NCI-H69 (cell line): ENCODE measurements at regions not wholly inside any gene's neighbourhood (a gene's known extent, or its start where the extent isn't known, plus 50 kb on each side); places are given as distances from the start of the nearest gene placed in this dataset.

Source experiments
- DNase-seq: peaks from one replicate; lab custom pipeline; 2025; lab: John Stamatoyannopoulos, UW

DNA sequence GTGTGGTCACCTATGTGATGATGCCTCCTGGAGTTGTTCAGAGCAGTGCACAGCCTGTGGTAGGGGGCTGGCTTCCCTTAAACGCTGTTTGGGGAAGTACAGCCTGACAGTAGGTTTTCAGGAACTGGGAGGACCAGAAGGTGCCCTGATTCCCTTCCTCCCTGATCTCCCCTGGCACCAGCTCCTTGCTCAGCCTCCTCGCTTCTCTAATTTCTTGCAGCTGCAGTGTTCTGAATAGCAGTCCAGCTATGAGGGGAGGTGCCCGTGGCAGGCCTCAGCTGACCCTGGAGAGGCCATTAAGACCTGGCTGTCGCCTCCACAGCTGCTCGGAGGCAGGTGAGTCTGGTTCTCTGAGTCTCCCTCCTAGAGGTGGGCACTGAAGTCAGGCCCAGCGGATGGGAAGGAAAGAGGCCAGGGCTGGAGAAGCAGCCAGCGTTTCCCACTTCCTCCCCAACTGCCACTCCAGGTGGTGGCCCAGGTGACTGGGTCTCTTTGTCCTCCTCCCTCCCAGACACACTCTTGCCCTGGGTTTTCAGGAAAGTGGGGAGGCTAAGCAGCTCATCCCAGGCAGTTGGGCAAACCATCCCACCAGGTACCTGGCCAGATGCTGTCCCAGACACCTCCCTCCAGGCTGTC lies 52.0 kb upstream of the RPL11 start:
- DNase-seq, result peak; percentile 40

DNA sequence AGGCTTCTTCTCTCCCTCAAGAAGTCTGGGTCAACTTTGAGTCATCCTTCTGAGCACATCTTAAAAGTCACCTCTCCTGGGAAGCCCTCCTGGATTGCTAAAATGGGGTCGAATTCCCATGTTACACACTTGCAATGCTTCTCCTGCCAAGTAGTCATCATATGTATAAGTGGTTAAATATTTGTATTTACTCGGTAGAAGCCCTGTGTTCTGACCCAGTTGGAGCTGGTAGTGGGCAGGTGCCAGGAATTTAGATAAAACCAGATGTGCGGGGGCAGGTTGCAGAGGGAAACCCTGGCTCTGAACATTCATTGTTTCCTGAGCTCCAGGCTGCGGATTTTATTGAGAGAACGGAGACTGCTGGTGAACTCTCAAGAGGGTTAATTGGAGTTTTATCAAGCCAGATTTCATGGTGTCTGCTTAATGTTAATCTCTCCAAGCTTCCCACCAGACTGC lies 52.8 kb upstream of the RPL11 start:
- DNase-seq, result peak; percentile 38

DNA sequence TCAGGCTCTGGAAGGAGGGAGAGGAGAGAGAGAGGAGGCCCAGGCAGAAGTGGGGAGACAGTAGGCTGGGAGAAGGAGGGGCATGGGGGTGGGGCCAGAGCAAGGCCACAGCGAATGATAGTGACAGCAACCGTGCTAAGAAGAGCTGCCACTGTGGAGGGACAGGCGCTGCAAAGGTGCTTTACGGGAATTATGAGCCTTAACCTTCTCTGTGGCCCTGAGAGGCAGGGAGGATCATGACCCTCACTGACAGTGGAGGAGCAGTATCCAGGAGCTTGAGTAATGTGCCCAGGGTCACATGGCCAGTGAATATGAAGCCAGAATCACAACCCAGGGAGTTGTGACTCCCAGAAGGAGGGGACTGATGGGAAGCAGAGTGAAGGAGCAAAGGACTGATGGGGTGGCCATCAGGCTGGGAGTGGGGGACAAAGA lies 53.4 kb upstream of the RPL11 start:
- no peak for DNase-seq

DNA sequence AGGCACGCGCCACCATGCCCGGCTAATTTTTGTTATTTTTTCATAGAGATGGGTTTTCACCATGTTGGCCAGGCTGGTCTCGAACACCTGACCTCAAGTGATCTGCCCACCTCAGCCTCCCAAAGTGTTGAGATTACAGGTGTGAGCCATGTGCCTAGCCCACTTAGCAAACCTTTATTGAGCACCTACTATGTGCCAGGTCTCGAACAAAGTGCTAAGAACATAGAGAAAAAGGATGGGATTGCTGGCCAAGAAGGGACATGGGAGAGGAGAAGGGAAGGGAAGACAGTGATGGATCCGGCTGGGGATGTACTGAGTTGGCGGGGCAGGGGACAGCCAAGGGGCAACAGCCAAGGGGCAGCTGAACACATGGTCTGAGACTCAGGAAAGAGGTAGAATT lies 55.6 kb upstream of the RPL11 start:
- DNase-seq, result no peak

DNA sequence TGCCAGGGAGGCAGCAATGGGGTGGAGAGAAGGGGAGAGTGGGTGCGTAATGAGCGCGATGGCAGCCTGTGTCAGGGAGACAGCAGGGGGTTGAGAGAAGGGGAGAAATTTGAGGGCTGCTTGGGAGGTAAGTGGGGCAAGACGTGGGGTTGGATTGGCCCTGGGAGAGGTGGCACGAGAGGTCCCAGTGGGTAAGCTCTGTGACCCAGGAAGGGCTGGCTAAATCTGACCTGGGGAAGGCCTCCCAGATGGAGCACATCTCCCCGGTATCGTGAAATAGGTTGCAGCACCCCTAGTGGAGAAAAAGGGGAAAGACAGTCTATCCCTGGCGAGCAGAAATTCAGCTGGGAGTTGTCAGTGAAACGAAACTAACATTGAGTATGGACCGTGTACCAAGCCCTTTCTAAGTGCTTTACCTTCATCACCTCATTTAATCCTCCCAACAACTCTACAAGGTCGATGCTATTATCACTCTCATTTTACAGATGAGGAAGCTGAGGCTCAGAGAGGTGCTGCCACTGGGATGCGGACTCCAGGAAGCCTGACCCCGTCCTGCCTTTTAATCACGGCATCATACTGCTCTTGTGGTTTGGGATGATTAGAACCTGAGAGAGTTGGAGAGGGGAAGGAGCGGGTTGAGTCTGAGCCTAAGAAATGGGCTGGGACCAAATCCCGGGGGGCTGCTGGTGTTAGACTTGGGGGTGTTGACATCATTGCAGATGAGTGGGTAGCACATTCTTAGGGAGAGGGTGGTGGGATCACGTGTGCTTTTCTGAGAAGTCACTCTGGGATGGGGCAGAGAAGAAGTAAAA lies 56.6 kb upstream of the RPL11 start:
- DNase-seq, result peak; percentile 67

DNA sequence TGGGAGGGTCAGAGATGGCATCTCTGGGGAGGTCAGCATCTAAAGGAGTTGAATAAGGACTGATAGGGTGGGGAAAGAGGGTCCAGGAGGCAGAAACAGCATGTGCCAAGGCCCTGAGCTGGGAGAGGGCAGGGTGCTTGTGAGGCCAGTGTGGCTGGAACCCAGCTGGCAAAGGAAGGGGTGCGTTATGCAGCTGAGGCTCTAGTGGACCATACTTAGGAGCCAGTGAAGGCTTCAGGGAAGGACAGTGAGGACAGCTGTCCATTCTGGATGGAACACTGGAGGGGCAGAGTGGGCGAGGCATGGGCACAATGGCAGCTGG lies 57.1 kb upstream of the RPL11 start:
- DNase-seq, result no peak

DNA sequence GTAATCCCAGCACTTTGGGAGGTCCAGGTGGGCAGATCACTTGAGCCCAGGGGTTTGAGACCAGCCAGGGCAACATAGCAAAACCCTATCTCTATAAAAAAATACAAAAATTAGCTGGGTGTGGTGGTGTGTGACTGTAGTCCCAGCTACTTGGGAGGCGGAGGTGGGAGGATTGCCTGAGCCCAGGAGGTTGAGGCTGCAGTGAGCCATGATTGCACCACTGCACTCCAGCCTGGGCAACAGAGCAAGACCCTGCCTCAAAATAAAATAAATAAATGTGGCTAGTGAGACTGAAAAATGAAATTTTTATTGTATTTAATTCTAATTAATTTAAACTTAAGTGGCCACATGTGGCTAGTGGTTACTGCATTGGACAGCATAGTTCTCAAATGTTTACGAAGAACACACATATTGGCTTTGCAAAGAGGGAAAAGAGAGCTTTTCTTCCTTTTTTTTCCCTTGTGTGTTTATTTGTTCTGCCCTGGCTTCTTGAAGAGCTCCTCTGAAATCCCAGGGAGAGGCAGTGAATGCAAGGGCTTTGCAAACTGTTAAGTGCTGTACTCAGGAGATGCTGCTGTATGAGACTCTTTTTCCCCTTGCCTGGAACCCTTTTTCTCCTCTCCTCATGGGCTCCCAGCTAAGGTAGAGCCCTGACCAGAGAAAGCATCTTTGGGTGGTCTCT lies 59.0 kb upstream of the RPL11 start:
- no peak for DNase-seq

DNA sequence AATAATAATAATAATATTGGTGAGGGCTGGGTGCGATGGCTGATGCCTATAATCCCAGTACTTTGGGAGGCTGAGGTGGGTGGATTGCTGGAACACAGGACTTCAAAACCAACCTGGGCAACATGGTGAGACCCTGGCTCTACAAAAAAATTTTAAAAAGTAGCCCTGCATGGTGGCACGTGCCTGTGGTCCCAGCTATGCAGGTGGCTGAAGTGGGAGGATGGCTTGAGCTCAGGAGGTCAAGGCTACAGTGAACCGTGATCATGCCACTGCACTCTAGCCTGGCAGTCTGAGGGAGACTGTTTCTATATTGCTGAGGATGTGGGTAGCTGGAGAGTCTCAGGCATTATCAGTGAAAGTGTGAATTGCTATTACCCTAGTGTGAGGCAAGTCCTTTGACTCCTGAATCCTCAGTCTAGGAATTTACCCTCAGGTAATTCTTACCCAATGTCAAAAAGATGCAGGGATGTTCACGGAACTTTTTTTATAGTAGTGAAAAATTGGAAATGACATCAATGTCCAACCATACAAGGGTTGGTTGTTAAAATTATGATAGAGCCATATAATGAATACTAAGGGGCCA lies 61.8 kb upstream of the RPL11 start:
- DNase-seq, result no peak

DNA sequence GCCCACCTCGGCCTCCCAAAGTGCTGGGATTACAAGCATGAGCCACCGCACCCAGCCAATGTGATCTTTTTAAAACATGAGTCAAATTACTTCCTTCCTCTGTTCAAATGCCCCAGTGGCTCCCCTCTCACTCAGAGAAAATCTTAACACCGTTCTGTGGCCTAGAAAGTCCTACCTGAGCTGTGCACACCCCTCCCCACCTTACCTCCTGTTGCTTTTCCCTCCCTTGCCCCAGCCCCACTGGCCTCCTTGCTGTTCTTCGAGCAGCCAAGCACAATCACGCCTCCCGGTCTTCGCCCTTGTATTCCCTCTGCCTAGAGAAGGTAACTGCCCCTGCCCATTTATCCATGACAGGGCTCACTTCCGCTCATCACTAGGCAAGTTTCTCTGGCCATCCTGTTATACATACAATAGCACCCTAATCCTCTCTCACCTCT lies 62.6 kb upstream of the RPL11 start:
- no peak for DNase-seq

DNA sequence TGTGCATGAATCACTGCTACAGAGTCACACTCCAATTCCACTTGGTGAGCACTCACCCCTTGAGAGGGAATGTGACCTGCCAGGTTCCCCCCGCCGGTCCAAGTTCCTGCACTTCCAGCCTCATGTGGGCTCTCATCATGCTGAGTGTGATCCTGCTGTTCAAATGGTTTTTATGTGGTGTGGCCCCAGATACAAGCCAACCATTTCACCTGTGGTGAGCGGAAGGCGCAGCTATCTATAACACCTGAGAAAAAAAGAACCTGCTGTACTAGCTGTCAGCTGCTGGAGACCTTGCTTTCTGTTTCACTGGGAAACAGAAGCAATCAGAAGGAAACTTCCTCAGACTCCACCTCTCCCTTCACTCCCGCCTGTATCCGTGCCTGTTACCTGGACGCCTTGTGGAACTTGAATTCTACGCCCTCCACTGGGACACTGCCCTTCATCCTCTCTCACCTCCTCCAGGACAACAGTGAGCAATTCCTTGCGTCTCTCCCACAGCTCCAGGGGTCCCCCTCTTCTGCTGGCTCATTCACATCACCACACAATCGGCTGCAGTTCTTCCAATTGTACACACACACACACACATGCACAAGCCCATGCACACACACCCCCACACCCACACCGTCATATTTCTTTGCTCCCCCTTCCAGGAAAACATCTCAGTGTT lies 64.4 kb upstream of the RPL11 start:
- no peak for DNase-seq

DNA sequence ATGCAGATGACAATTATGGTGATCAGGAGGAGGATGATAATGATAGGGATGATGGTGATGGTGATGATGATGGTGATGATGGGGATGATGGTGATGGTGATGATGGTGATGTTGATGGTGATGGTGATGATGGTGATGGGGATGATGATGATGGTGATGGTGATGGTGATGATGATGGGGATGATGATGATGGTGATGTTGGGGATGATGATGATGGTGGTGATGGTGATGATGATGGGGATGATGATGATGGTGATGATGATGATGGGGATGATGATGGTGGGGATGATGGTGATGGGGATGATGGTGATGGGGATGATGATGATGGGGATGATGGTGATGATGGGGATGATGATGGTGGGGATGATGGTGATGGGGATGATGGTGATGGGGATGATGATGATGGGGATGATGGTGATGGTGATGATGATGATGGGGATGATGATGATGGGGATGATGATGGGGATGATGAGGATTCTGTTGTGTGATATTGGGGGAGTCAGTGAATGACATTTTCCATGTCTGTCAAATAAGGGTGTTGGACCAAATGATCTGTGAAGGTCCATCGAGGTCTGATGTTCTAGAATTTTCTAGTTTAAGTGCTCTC lies 65.6 kb upstream of the RPL11 start:
- DNase-seq, result no peak

DNA sequence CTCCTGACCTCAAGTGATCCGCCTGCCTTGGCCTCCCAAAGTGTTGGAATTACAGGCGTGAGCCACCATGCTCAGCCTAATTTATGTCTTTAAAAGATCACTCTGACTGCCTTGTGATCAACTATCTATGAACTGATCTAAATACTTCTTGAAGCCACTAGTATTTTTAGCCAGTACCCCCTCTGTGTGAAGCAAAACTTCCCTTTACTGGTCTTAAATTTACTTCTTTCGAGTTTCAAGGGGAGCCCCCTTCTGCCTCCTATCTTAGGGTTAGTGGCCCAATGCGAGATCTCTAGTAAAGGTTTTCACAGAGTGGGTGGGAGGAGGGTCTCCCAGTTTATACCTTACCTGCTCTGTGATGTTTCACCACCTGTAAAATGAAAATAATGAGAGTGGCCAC lies 66.1 kb upstream of the RPL11 start:
- DNase-seq, result no peak

DNA sequence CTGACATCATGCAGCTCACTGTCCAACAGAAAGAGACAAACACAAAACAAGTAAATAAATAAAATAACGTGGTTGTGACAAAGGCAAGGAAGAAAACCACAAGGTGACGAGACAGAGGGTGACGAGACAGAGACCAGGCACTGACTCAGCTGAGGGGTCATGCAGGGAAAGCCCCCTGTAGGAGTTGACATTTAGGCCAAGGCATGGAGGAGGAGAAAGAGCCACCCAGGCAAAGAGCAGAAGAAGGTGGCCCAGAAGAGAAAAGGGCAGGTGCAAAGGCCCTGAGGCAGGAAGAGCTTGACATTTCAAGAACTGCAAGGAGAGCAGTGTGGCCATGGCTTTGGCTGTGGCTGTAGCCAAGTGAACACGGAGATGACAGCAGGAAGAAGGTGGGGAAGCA lies 65.1 kb upstream of the ID3 start:
- DNase-seq, result no peak

DNA sequence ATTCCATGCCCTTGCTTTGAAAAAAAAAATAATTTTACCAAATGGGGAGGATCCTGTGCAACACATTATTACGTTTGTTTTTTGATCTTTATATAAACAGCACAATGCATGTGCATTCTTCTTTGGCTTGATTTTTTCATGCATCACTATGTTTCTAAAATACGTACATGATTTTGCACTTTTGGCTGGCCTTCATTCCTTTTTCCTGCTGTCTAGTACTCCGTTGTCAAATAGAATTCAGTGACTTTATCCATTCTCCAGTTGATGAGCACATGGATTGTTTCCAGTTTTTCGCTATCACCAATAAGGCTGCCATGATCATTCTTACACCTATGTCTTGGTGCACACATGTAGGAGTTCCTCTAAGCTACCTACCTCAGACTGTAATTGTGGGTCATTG lies 63.0 kb upstream of the ID3 start:
- DNase-seq, result no peak

DNA sequence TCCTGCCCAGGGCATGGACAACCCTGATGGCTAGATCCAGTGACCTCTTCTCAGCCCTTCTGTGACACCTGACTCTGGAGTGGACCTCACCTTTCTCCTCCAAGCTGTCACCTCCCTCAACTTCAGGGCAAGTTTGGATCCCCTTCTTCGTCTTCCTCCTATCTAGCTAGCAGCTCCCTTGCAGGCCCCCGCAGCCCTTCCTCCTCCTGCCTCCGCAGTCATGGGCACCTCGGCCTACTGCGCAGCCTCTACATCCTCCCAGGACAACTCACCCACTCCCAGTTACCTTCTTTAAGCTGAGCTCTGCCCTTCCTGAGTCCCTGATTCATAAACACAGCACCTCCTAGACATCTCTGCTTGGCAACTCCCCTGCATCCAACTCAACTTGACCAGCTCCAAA lies 61.3 kb upstream of the ID3 start:
- DNase-seq, result no peak

DNA sequence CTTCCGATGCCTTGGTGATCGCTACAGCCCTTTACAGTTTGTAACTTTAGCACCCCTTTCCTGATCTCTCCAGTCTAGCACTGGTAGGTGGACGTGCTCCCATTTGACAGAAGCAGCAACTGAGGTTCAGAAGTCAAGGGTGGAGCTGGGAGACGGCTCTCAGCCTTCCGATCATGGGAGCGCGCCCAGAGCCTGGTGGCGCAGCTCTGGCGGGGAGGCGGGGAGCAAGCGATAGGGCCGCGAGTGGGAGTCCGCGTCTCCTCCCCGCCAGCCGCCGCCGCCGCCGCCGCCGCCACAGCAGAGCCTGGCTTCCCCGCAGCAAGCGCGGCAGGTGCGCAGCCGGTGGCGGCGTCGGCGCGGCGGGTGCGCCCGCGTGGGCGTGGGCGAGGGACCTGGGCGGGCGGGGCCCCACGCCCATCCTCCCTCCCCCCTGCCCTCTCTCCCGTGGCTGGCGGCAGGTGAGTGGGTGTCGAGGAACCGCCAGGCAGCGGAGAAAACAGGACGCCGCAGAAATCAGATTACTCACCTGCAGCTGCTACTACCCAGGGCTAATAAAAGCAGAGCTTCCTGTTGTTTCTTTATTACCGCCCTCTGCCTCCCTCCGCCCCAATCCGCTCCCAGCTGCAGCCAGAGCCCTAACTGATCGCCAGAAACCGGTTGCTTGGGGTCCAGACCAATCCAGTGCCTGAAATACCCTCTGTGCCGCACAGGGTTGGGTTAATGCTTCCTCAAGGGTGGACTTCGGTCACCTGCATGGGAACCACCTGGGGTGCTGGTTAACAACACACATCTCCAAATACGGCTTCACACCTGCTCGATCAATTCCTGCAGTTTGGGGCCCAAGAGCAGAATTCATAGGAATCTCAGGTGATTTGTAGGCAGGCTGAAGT lies 60.2 kb upstream of the ID3 start:
- peak; percentile 89 for DNase-seq

DNA sequence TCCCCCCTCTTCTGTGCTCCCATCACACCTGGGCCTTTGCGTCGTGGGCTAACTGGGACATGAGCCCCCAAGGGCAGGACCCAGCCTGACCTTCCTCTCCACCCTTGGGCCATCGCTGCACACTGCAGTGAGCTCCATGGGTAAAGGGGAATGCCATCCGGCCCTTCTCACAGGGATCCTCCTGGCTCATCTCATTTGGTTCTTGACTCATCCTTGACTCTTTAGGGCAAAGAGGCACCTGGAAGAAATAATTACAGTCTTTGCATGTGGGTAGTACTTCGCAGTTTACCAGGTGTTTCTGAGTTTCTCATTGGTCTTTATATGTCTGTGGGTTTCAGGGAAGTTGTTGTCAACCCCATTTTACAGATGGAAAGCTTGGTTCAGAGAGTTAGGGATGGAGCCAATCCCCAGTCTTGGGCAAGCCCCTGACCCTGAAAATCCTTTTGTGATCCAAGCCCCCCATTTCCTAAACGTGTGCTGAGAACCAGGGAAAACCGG lies 59.3 kb upstream of the ID3 start:
- DNase-seq, result no peak

DNA sequence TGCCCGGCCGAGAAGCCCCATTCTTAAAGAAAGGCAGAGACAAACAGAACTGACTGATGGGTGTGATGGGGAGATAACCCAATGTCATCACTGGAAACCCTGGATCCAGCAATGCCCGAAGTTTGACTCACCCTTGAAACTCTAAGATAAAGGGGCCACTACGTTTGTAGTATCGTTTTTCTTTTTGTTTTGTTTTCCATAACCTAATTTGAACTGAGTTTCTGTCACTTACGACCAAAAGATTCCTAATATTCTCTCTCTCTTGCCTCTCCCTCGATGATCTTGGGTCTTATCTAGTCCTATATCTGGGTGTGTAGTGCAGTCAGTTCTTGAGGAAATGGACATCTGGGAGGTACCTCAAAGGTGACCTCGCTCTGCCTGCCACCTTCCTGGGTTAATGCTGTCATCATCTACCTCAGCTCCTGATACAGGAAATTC lies 57.8 kb upstream of the ID3 start:
- no peak for DNase-seq

DNA sequence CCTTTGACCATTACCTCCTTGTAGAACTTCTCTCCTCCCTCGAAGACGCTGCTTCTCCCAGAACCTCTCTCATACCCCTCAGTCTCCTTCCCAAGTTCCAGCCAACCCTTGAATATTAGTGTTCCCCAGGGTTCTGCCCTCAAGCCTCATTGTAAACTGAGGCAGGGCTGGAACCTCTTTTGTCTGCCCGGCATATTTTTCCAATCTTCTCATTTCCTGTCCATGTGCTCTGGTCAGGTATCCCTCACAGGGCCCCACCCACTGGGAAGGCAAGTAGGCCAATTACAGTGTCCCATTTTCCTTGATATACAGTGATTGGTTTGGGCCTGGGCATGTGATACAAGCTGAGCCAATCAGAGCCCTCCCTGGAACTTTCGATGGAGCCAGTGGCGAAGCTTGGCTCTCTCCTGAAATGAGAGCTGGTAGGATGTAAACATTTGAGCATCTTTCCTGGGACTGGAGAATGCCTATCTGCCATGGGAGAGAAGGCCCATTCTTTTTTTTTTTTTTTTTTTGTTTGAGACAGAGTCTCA lies 57.1 kb upstream of the ID3 start:
- peak; percentile 31 for DNase-seq

DNA sequence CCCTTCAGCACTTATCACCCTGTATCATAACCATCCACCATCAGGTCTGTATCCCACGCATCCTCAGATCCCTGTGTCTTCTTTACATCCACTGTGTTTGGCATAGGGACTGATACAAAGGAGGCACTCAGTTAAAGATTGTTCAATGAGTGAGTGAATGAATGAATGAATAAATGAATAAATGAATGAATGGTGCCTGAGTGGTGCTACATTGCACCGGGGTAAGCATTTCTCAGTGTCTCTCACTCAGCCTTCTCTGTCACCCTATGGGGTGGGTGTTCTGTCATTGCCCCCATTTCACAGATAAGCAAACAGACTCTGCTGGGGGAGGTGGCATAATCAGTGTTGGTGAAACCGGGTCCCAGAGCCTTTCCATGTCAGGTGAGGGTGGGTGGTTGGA lies 56.6 kb upstream of the ID3 start:
- no peak for DNase-seq
